Endothelial cell of umbilical vein (primary cell): ENCODE measurements at regions not wholly inside any gene's neighbourhood (a gene's known extent, or its start where the extent isn't known, plus 50 kb on each side); places are given as distances from the start of the nearest gene placed in this dataset.

Experiments used
- BruUV-seq: library from RNA; stranded (reverse); fragments of 400-500 nt; replicated peaks from 2 replicates; lab custom pipeline; 2021; lab: Mats Ljungman, UMichigan
- CTCF ChIA-PET: fragments of 300-600, 350-600 bp; sonication (Branson Sonifier 250); formaldehyde crosslinking; loops from one replicate; lab custom pipeline; 2021; ENCODE audit warnings: antibody characterized with exemption, inconsistent platforms; lab: Charles Lee
- POLR2A ChIA-PET: fragments of 300-600, 350-600 bp; sonication (Branson Sonifier 250); formaldehyde crosslinking; loops from one replicate; lab custom pipeline; 2021; ENCODE audit warnings: antibody characterized with exemption, inconsistent platforms; lab: Charles Lee
- DNase-seq: peaks from one replicate; pipeline ENCODE4 v3.0.0-alpha.2; 2011; ENCODE audit warnings: low read depth, low spot score
- FAIRE-seq: peaks from 2 replicates; lab custom pipeline; 2011; peaks lifted over from hg19 to GRCh38; lab: Jason Lieb, UNC
- H2AFZ ChIP-seq: 2 replicates; pipeline ENCODE4 v1.6.0; 2012; ENCODE audit warnings: low read depth, low read length, control low read depth, inconsistent platforms
- H3K27ac ChIP-seq: 2 replicates; pipeline ENCODE4 v1.5.1; 2011; ENCODE audit warnings: low read depth, mild to moderate bottlenecking, control low read depth, low read length, moderate library complexity; ENCODE audit not compliant: insufficient read depth
- H3K27me3 ChIP-seq, 2 experiments: 2 replicates each; pipeline versions ENCODE4 v1.6.0 to v1.6.1; 2011; ENCODE audit warnings: low read length in 2 of 2, mixed read lengths in 1 of 2; ENCODE audit not compliant: control insufficient read depth in 2 of 2, insufficient read depth in 2 of 2
- H3K36me3 ChIP-seq, 2 experiments: 2 replicates in 1 of 2; 3 replicates in 1 of 2; pipeline ENCODE4 v1.5.1; 2011; ENCODE audit warnings: low read length in 2 of 2, mild to moderate bottlenecking in 1 of 2, moderate library complexity in 1 of 2; ENCODE audit not compliant: control insufficient read depth in 2 of 2, insufficient read depth in 2 of 2; ENCODE audit errors: extremely low read depth in 1 of 2
- H3K4me1 ChIP-seq: 3 replicates; pipeline ENCODE4 v1.5.1; 2011; ENCODE audit warnings: mild to moderate bottlenecking, low read length; ENCODE audit not compliant: control insufficient read depth, insufficient read depth; ENCODE audit errors: extremely low read depth
- H3K4me2 ChIP-seq: 2 replicates; pipeline ENCODE4 v1.6.1; 2011; ENCODE audit warnings: low read length, control low read depth, mixed read lengths; ENCODE audit not compliant: insufficient read depth
- H3K4me3 ChIP-seq, 3 experiments: fragments of 200-600 bp in 1 of 3; sonication (generic), shearing (Covaris generic) in 1 of 3; replicated peaks in 1 of 3; 2 replicates each; pipeline ENCODE4 v1.5.1; 2011 to 2016; ENCODE audit warnings: control low read depth in 3 of 3, low read length in 3 of 3, mild to moderate bottlenecking in 2 of 3, inconsistent platforms in 1 of 3, low read depth in 1 of 3, moderate library complexity in 1 of 3; ENCODE audit not compliant: insufficient read depth in 1 of 3
- H3K79me2 ChIP-seq: 2 replicates; pipeline ENCODE4 v1.6.0; 2012; ENCODE audit warnings: low read length, inconsistent platforms; ENCODE audit not compliant: control insufficient read depth, insufficient read depth
- H3K9ac ChIP-seq: replicated peaks from 2 replicates; pipeline ENCODE3; 2011; ENCODE audit warnings: low read length, control low read depth; ENCODE audit not compliant: insufficient read depth; ENCODE audit errors: extremely low read depth
- H3K9me1 ChIP-seq: replicated peaks from 3 replicates; pipeline ENCODE4 v1.6.0; 2011; ENCODE audit warnings: mild to moderate bottlenecking, low read length; ENCODE audit not compliant: control insufficient read depth, insufficient read depth; ENCODE audit errors: extremely low read depth
- H3K9me3 ChIP-seq: replicated peaks from 2 replicates; pipeline ENCODE4 v1.5.1; 2012; ENCODE audit warnings: low read length, inconsistent platforms; ENCODE audit not compliant: control insufficient read depth, insufficient read depth
- H4K20me1 ChIP-seq: replicated peaks from 2 replicates; pipeline ENCODE3; 2011; ENCODE audit warnings: mild to moderate bottlenecking, low read length; ENCODE audit not compliant: control insufficient read depth, insufficient read depth; ENCODE audit errors: extremely low read depth
- CTCF ChIP-seq, 2 donors: IDR thresholded peaks; 1 replicate in 1 of 2; 2 replicates in 1 of 2; pipeline ENCODE4 v1.5.1; 2011; ENCODE audit warnings: low read length in 2 of 2, mild to moderate bottlenecking in 2 of 2, moderate library complexity in 2 of 2, control low read depth in 1 of 2, inconsistent platforms in 1 of 2, low read depth in 1 of 2; ENCODE audit not compliant: insufficient read depth in 1 of 2; ENCODE audit errors: extremely low read depth in 1 of 2
- EZH2 ChIP-seq: IDR thresholded peaks from 2 replicates; pipeline ENCODE4 v1.6.1; 2012; ENCODE audit warnings: borderline replicate concordance, low read depth, mild to moderate bottlenecking, moderate library complexity, low read length, inconsistent platforms; ENCODE audit not compliant: severe bottlenecking
- FOS ChIP-seq: IDR thresholded peaks from 2 replicates; pipeline ENCODE4 v1.6.1; 2011; ENCODE audit warnings: mild to moderate bottlenecking, low read length, moderate library complexity, borderline replicate concordance; ENCODE audit not compliant: insufficient read depth
- GATA2 ChIP-seq: IDR thresholded peaks from 2 replicates; pipeline ENCODE4 v1.7.0; 2011; ENCODE audit warnings: low read depth, mild to moderate bottlenecking, moderate library complexity, mixed read lengths, low read length; ENCODE audit not compliant: insufficient read length, insufficient read depth
- JUN ChIP-seq: IDR thresholded peaks from 2 replicates; pipeline ENCODE4 v1.6.1; 2011; ENCODE audit warnings: borderline replicate concordance, low read depth; ENCODE audit not compliant: insufficient read length, insufficient read depth
- MAX ChIP-seq: IDR thresholded peaks from 2 replicates; pipeline ENCODE4 v1.6.1; 2011; ENCODE audit not compliant: insufficient read depth, insufficient read length
- MYC ChIP-seq: IDR thresholded peaks from one replicate; pipeline ENCODE4 v1.6.1; 2011; ENCODE audit warnings: mild to moderate bottlenecking, low read depth, low read length
- POLR2A ChIP-seq: IDR thresholded peaks from 2 replicates; pipeline ENCODE4 v1.6.1; 2012; ENCODE audit warnings: low read depth, mild to moderate bottlenecking, control low read depth, low read length
- POLR2AphosphoS5 ChIP-seq: IDR thresholded peaks from 2 replicates; pipeline ENCODE4 v1.6.1; 2012; ENCODE audit warnings: low read depth, mild to moderate bottlenecking, control low read depth, low read length, moderate library complexity; ENCODE audit not compliant: insufficient read depth
- dilution Hi-C: fragments of 300-500 bp; cut with MboI; formaldehyde crosslinking; loops from one replicate; pipeline ENCODE4 v1.15.0; 2019; ENCODE audit warnings: low sequenced_read_pairs; ENCODE audit not compliant: extremely low pct_ligation_motif_present
- intact Hi-C: fragments of 100-400 bp; cut with micrococcal nuclease; formaldehyde crosslinking; loops from one replicate; pipeline ENCODE4 v1.10.0; 2022

- DNase-seq, result no peak
- Histone ChIP-seq H3K9me3 (no peaks in the 10 kb centered on the region), H3K27me3 (no peaks in the 10 kb centered on the region), H2AFZ (no peak overlapping the region), H3K4me2 (no peak overlapping the region), H3K4me3 (no peak overlapping the region), H4K20me1 (no peaks in the 10 kb centered on the region), H3K4me1 (peaks cover 4% of the 10 kb centered on the region), H3K9me1 (no peaks in the 10 kb centered on the region), H3K27ac (no peak overlapping the region), H3K36me3 (no peaks in the 10 kb centered on the region), H3K79me2 (no peaks in the 10 kb centered on the region), H3K9ac (no peak overlapping the region)
- POLR2A ChIA-PET, result no interaction called here
- intact Hi-C loops, result loop anchor here (2.0 to 10.0 kb wide), 2 partner anchors 205 to 293 kb away; no protein-coding TSS in a partner anchor
- no peak for FAIRE-seq
- no TSS peak for BruUV-seq
- TF ChIP-seq MAX, result no peak
- no peak for TF ChIP-seq FOS
- TF ChIP-seq POLR2AphosphoS5, result no peak
- no peak for TF ChIP-seq CTCF (IDR thresholded peaks at IDR 0.05; ENCODE audit: extremely low read depth in 1 of 2, insufficient read depth in 1 of 2, low read depth in 1 of 2, low read length in 2 of 2)
- TF ChIP-seq POLR2A, result no peak
- no peak for TF ChIP-seq JUN
- no peak for TF ChIP-seq EZH2
- TF ChIP-seq MYC, result no peak
- no peak for TF ChIP-seq GATA2
- dilution Hi-C loops, result no loop called here
- CTCF ChIA-PET, result no interaction called here
Measured at GRCh38 chr13:40319699-40320579, 346.5 kb downstream of the FOXO1 start.
